IMR-90 (cell line): ENCODE measurements at regions not wholly inside any gene's neighbourhood (a gene's known extent, or its start where the extent isn't known, plus 50 kb on each side); places are given as distances from the start of the nearest gene placed in this dataset.

Experiments
- CEBPB ChIP-seq: IDR thresholded peaks from 2 replicates; pipeline ENCODE4 v1.6.1; 2012; ENCODE audit warnings: low read depth, low read length, improper control_type of control experiment
- POLR2A ChIP-seq: IDR thresholded peaks from 2 replicates; pipeline ENCODE4 v1.6.1; 2012; ENCODE audit warnings: mild to moderate bottlenecking, low read depth, low read length

DNA sequence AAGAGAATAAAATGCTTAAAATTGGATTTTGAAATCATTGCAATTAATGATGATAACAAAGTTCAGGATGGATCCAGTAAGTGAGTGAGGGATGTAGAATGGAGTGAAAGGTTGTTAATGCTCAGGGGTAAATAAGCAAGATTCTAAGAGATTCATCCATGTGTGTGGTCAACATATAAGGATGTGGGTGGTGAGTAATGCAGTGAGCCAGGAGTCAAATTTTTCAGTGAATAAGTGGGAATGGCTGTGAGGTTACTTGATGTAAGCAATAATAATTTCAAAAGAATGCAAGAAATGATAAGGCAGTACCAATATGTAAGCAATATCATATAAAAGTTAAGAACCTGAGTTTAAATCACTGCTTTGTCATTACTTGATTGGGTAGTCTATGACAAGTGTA, 207.5 kb upstream of the ADGRB3 start:
- TF ChIP-seq POLR2A: no peak
- no peak for TF ChIP-seq CEBPB
